ENCODE measurements at regions not wholly inside any gene's neighbourhood (a gene's known extent, or its start where the extent isn't known, plus 50 kb on each side); places are given as distances from the start of the nearest gene placed in this dataset.
"Not testable (repeated sequence)": the region's sequence is repeated elsewhere in the genome, so short reads cannot be mapped to it uniquely, and the experiment has no call there.

DNA sequence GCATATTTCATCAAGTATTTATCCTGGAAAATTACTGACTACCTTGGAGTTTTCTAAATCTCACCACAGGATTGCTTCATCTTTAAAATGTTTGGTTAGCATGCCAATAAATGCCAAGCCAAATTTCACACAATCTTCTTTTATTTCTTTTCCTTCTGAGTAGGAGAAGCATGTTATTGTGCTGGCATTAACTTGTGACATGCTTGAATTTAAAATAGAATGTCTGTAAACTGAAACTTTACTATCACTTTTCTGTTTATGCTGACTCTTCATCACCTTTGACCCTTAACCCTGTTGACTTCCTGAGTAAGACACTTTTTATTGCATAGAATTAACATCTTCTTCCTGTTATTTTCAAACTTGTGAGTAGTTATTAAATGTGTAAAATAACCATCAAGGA, 56.2 kb upstream of the LRRTM4 start:
- no peak for FAIRE-seq

GRCh38 chr2:77579076-77579769, 57.0 kb upstream of the LRRTM4 start:
- no peak for FAIRE-seq

- FAIRE-seq: no peak
These were observed 66.3 kb upstream of the LRRTM4 start for GRCh38 chr2:77588438-77588837.

- FAIRE-seq: no peak
These were observed 68.2 kb upstream of the LRRTM4 start for GRCh38 chr2:77590298-77590917.

GRCh38 chr2:77592955-77593354, 70.8 kb upstream of the LRRTM4 start:
- FAIRE-seq: not testable (repeated sequence)

DNA sequence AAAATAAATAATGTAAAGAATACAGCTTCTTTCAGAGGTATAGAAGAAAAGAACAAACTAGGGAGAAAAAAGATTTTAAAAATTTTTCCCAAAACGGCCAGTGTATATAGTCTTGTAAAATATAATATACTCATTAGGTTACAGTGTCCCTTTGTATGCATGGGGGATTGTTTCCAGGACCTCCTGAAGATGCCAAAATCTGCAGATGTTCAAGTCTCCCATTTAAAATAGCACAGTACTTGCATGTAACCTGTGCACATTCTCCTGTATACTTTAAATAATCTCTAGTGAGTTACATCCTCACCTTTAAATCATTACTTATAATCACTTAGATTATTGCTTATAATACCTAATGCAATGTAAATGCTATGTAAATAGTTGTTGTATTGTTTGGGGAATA, 80.6 kb upstream of the LRRTM4 start:
- FAIRE-seq: no peak

GRCh38 chr2:77604953-77605929, 83.1 kb upstream of the LRRTM4 start:
- FAIRE-seq: no peak

- FAIRE-seq: no peak
These were observed 86.3 kb upstream of the LRRTM4 start for GRCh38 chr2:77608510-77608909.

- FAIRE-seq: no peak
These were observed 107.4 kb upstream of the LRRTM4 start for GRCh38 chr2:77629539-77629938.

DNA sequence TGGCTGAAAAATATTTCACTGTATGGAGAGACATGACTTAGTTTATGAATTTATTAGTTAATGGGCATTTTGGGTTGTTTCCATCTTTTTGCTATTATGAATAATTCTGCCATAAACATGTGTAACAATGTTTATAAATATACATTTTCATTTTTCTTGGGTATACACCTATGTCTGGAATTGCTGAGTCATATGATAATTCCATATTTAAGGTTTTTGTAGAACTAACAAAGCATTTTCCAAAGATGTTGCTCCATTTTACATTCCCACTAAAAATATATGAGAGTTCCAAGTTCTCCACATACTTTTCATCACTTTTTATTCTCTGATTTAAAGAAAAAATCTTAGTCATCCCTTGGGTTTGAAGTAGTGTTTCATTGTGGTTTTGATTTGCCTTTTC, 108.8 kb upstream of the LRRTM4 start:
- no peak for FAIRE-seq

GRCh38 chr2:77633601-77634000, 111.4 kb upstream of the LRRTM4 start:
- FAIRE-seq: no peak

DNA sequence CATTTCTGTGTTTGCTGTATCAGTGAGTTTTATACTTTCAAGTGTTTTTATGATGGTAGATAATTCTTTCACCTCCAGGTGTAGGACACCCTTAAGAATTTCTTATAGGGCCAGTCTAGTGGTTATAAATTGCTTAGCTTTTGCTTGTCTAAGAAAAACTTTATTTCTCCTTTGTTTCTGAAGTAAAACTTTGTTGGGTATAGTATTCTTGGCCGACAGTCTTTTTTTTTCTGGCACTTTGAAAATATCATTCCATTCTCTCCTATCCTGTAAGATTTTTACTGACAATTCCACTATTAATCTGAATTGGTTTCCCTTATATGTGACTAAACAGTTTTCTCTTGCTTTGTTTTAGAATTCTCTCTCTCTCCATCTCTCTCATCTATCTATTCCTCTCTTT, 118.7 kb upstream of the LRRTM4 start:
- FAIRE-seq: no peak

DNA sequence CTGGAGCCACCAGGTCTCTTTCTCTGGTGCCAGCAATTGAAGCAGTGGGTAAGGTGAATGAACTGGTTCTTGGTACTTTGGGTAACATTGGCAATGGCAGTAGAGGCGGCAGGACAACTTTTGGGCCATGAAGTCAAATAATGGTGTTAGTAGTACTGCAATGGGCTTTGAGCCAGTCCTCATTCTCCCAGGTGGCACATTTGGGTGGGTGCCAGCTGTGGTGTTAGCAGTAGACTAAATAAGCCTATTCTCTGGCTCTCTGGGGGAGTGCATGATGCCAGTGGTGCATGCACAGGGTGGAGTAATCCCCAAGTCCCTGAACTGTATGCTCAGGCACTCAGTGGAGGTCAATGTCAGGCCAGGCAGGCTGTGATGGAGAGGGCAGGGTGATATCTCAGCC, 120.2 kb upstream of the LRRTM4 start:
- FAIRE-seq: no peak

DNA sequence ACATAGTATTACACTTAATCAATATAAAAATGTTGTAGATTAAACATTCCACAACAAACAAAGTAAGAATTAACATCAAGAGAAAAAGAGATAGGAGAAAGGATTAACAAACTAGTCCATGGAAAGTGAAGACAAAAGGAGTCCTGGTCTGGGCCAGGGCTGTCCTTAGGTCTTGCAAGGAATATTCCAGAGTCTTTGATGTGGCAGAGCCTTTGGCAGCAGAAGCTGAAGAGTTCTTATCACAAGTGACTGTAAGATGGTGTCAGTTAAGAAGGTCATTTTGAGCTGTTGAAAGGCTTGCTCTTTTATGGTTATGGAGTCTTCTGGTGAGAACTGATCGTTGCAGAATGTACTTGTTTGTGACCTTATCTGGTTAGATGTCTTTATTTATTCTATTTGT, 127.7 kb upstream of the LRRTM4 start:
- FAIRE-seq: no peak

DNA sequence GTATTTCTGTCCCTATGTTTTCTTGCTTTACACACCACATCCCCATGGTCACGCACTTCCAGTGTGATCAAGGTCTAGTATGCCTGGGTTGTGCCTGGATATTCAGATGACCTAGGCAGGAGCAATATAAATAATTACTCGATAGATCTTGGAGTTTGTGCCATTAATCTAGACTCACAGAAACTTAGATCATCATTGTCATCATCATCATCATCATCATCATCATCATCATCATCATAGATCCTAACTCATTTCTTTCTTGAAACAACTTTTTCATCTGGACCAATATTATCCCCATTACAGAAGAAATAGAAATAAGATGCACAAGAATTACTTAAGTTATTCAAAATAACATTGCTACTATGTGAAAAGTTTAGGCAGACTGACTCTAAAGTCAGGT, 130.3 kb upstream of the LRRTM4 start:
- no peak for FAIRE-seq

DNA sequence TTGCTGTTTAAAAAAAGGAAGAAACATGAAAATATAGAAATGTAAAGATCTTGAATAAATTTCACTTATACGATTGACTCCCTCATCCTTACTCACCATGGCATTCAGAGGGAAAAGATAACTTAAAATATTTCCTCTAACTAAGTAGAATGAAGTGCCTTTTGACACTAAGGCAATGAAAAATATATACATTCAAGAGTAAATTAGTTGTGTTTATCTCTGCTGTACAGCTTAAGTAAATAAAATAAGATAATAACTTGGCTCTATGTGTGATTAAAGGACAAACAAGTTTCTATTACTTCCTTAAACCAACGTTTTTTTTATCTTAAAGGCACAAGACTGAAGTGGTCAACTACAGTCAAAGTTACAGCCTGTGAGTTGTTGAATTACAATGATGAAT, 142.3 kb upstream of the LRRTM4 start:
- FAIRE-seq: no peak

DNA sequence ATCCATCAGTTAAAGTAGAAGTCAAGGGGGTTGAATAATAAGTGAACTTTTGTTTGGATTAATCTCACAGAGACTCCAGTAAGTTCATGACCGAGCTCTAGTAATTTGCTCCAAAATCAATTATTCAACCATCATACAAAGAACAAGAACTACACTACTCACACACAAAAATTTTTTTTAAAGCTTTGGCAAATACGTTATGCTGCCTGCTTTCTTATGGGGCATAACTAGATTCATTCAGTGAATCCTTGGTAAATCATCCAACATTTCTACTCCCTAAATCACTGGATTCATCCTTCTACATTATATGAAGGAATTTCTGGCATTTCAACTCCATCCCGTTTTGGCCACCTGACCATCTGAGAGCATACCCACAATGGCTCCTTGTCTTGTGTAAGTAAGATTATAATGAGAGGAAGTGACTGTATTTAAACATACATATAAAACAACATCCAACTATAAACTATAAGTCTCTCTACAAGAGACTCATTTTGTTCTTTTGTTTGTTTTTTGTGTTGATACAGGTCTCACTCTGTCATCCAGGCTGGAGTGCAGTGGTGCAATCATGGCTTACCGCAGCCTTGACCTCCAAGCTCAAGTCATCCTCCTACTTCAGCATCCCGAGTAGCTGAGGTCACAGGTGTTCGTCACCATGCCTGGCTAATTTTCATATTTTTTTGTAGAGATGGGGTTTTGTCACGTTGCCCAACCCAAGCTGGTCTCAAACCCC, 144.2 kb upstream of the LRRTM4 start:
- no peak for FAIRE-seq

- not testable (repeated sequence) for FAIRE-seq
These were observed 162.6 kb upstream of the LRRTM4 start for GRCh38 chr2:77684543-77685319.

- no peak for FAIRE-seq
These were observed 190.4 kb upstream of the LRRTM4 start for GRCh38 chr2:77712601-77713000.

DNA sequence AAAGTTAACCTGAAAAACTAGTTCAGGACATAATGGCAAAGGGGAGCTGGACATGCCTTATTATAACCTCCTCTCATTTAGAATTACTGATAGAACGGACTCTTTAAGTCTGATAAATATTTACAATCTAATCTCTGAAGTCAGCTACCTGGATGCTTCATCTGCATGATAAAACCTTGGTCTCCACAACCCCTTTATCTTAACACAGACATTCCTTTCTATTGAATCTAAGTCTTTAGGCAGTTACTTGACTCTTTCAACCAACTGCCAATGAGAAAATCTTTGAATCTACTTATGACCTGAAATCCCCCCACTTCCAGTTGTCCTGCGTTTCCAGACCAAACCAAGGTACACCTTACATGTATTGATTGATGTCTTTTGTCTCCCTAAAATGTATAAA, 191.2 kb upstream of the LRRTM4 start:
- FAIRE-seq: no peak

DNA sequence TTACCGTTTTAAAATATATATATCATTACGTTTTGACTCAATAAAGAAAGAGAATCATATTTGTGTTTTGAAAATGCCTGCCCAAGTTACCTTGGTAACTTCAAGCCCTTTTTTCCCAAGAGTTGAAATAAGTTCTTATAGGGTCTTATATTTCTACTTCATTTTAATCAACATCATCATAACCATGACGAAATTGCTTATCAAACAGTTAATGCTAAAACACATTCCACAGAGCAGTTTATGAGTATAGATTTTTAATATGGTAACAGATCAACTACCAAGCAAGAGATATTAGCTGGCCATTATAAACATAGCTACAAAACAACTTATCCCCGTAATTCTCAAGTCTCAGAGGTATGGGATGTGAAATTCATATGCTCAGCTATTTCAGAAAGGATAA, 197.9 kb upstream of the LRRTM4 start:
- no peak for FAIRE-seq

DNA sequence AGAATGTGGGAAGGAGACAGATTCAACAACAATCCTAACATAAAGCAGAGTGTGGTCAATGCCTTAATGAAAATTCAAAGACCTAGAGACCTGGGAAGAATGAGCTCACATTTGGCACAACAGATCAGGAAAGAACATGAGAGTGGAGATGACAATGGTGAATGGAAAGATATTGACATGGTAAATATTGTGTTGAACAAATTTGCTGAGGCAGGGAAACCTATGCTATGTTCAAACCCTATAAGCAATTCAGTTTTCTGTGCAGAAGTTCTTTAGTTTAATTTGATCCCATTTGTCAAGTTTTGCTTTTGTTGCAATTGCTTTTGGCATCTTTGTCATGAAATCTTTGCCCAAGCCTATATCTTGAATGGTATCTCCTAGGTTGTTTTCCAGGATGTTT, 199.4 kb upstream of the LRRTM4 start:
- no peak for FAIRE-seq

Data from G401.6 (cell line).